SK-N-MC (cell line): ENCODE measurements at regions not wholly inside any gene's neighbourhood (a gene's known extent, or its start where the extent isn't known, plus 50 kb on each side); places are given as distances from the start of the nearest gene placed in this dataset.

Experiments used
- EZH2 ChIP-seq: fragments of 200-600 bp; sonication (generic); IDR thresholded peaks from one replicate; pipeline ENCODE4 v1.6.1; 2017; ENCODE audit warnings: antibody characterized with exemption
- POLR2AphosphoS5 ChIP-seq: IDR thresholded peaks from 2 replicates; pipeline ENCODE4 v1.6.1; 2012; ENCODE audit warnings: mild to moderate bottlenecking, low read depth, low read length, borderline replicate concordance

GRCh38 chr6:16944596-16944995 lies 157.3 kb upstream of the STMND1 start:
- no peak for TF ChIP-seq EZH2
- no peak for TF ChIP-seq POLR2AphosphoS5
